ENCODE measurements at regions not wholly inside any gene's neighbourhood (a gene's known extent, or its start where the extent isn't known, plus 50 kb on each side); places are given as distances from the start of the nearest gene placed in this dataset.

DNA sequence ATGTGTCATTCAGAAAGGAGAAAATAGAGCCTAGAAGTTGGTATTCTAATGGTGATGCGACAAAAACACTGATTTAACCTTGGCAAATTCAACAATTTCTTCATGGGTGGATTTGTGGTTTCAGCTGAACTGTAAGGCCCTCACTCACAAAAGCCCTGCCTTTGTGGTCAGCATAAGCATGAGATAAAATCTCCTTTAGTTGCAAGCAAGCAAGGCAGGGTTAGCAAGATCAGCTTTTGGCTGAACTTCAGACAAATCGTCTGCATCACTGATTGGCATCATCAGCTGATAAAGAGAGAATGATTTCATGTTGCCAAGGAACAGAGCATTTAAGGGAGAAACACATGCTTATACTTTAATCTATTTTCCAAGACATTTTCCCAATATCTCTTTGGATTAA lies 2582.2 kb downstream of the PCDH7 start:
- H3K27me3 ChIP-seq (ENCODE audit: control insufficient read depth, insufficient read depth, low read length), result no peaks in the 10 kb centered on the region
- no peak overlapping the region for H3K27ac ChIP-seq (ENCODE audit: low read length)
- H3K4me1 ChIP-seq (ENCODE audit: control insufficient read depth, insufficient read depth, low read length), result no peaks in the 10 kb centered on the region
- H3K36me3 ChIP-seq (ENCODE audit: control insufficient read depth, insufficient read depth, low read length), result no peaks in the 10 kb centered on the region
- ChIA-PET POLR2A (no interaction called here), CTCF (no interaction called here)
- no peaks in the 10 kb centered on the region for H3K9me3 ChIP-seq (ENCODE audit: control insufficient read depth, insufficient read depth, low read depth, low read length)
- in situ Hi-C loops (cut with HindIII; ENCODE audit: low pct_unique_long_range_greater_than_20kb, low sequenced_read_pairs), result no loop called here
- TF ChIP-seq, protein P1, sequence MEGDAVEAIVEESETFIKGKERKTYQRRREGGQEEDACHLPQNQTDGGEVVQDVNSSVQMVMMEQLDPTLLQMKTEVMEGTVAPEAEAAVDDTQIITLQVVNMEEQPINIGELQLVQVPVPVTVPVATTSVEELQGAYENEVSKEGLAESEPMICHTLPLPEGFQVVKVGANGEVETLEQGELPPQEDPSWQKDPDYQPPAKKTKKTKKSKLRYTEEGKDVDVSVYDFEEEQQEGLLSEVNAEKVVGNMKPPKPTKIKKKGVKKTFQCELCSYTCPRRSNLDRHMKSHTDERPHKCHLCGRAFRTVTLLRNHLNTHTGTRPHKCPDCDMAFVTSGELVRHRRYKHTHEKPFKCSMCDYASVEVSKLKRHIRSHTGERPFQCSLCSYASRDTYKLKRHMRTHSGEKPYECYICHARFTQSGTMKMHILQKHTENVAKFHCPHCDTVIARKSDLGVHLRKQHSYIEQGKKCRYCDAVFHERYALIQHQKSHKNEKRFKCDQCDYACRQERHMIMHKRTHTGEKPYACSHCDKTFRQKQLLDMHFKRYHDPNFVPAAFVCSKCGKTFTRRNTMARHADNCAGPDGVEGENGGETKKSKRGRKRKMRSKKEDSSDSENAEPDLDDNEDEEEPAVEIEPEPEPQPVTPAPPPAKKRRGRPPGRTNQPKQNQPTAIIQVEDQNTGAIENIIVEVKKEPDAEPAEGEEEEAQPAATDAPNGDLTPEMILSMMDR (IDR thresholded peaks at IDR 0.05), result no peak
- TF ChIP-seq SIN3A (IDR thresholded peaks at IDR 0.05; ENCODE audit: borderline replicate concordance, insufficient read depth, low read depth, low read length) (no peak), POLR2AphosphoS5 (IDR thresholded peaks at IDR 0.05; ENCODE audit: low read depth, low read length) (no peak), TCF7L2 (IDR thresholded peaks at IDR 0.05; ENCODE audit: low read depth, low read length) (no peak)
- TF ChIP-seq, protein P2, sequence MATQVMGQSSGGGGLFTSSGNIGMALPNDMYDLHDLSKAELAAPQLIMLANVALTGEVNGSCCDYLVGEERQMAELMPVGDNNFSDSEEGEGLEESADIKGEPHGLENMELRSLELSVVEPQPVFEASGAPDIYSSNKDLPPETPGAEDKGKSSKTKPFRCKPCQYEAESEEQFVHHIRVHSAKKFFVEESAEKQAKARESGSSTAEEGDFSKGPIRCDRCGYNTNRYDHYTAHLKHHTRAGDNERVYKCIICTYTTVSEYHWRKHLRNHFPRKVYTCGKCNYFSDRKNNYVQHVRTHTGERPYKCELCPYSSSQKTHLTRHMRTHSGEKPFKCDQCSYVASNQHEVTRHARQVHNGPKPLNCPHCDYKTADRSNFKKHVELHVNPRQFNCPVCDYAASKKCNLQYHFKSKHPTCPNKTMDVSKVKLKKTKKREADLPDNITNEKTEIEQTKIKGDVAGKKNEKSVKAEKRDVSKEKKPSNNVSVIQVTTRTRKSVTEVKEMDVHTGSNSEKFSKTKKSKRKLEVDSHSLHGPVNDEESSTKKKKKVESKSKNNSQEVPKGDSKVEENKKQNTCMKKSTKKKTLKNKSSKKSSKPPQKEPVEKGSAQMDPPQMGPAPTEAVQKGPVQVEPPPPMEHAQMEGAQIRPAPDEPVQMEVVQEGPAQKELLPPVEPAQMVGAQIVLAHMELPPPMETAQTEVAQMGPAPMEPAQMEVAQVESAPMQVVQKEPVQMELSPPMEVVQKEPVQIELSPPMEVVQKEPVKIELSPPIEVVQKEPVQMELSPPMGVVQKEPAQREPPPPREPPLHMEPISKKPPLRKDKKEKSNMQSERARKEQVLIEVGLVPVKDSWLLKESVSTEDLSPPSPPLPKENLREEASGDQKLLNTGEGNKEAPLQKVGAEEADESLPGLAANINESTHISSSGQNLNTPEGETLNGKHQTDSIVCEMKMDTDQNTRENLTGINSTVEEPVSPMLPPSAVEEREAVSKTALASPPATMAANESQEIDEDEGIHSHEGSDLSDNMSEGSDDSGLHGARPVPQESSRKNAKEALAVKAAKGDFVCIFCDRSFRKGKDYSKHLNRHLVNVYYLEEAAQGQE (IDR thresholded peaks at IDR 0.05; ENCODE audit: insufficient read depth in 1 of 2, low read depth in 2 of 2, low read length in 1 of 2), result no peak
- H3K4me3 ChIP-seq (ENCODE audit: low read depth in 2 of 2, low read length in 2 of 2), result no peak overlapping the region
- ATAC-seq, result no peak
- no TSS peak for BruUV-seq (replicated peaks)
- no peak for DNase-seq (ENCODE audit: low read depth, low spot score)
- intact Hi-C loops (cut with micrococcal nuclease; ENCODE audit: unreplicated experiment), result no loop called here

DNA sequence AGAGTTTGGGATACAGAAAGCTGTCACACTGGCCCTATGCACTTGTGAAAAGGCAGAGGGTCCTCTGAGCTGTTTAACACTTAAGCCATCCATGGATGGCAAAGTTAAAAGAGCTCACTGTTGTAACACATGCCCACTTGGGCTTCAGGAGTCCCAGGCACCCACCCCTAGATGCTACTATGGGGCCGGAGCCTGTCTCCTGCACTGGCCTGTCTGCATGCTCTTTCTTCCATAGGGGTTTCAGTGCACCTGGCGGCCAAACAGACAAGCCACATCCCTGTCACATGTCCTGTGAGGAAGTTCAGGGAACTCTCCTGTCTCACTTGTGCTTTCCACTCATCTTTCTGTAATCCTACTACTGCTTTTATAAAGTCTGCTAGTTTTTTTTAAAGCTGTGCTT lies 2586.0 kb downstream of the PCDH7 start:
- CTCF ChIA-PET, result no interaction called here
- no peaks in the 10 kb centered on the region for H3K9me3 ChIP-seq (ENCODE audit: control insufficient read depth, insufficient read depth, low read depth, low read length)
- H3K36me3 ChIP-seq (ENCODE audit: control insufficient read depth, insufficient read depth, low read length), result no peaks in the 10 kb centered on the region
- no peaks in the 10 kb centered on the region for H3K4me1 ChIP-seq (ENCODE audit: control insufficient read depth, insufficient read depth, low read length)
- in situ Hi-C loops (cut with HindIII; ENCODE audit: low pct_unique_long_range_greater_than_20kb, low sequenced_read_pairs) (no loop called here), intact Hi-C loops (cut with micrococcal nuclease; ENCODE audit: unreplicated experiment) (no loop called here)
- H3K27ac ChIP-seq (ENCODE audit: low read length), result no peak overlapping the region
- H3K27me3 ChIP-seq (ENCODE audit: control insufficient read depth, insufficient read depth, low read length), result no peaks in the 10 kb centered on the region
- no peak overlapping the region for H3K4me3 ChIP-seq (ENCODE audit: low read depth in 2 of 2, low read length in 2 of 2)
- ATAC-seq (no peak), DNase-seq (ENCODE audit: low read depth, low spot score) (no peak)
- POLR2A ChIA-PET, result no interaction called here
- TF ChIP-seq SIN3A (IDR thresholded peaks at IDR 0.05; ENCODE audit: borderline replicate concordance, insufficient read depth, low read depth, low read length), result no peak
- TF ChIP-seq TCF7L2 (IDR thresholded peaks at IDR 0.05; ENCODE audit: low read depth, low read length), result no peak
- TF ChIP-seq, protein P2 (IDR thresholded peaks at IDR 0.05; ENCODE audit: insufficient read depth in 1 of 2, low read depth in 2 of 2, low read length in 1 of 2), result no peak
- no peak for TF ChIP-seq POLR2AphosphoS5 (IDR thresholded peaks at IDR 0.05; ENCODE audit: low read depth, low read length)
- TF ChIP-seq, protein P1 (IDR thresholded peaks at IDR 0.05), result no peak
- BruUV-seq (replicated peaks), result no TSS peak

Data from Panc1 (cell line).